OCI-LY7 (cell line): ENCODE measurements at regions not wholly inside any gene's neighbourhood (a gene's known extent, or its start where the extent isn't known, plus 50 kb on each side); places are given as distances from the start of the nearest gene placed in this dataset.

Source experiments
- EZH2phosphoT487 ChIP-seq: fragments of 200-600 bp; sonication (generic); IDR thresholded peaks from 2 replicates; pipeline ENCODE4 v1.6.1; 2018; ENCODE audit warnings: low read depth, borderline replicate concordance, mild to moderate bottlenecking, mixed run types, antibody characterized with exemption, low read length, moderate library complexity, mixed read lengths
- TF ChIP-seq, protein P1 (sequence below): fragments of 200-600 bp; sonication (generic); conservative IDR thresholded peaks from 2 replicates; pipeline ENCODE4 v1.5.1; 2014; ENCODE audit warnings: mild to moderate bottlenecking, antibody characterized with exemption, low read length, moderate library complexity, mixed read lengths

DNA sequence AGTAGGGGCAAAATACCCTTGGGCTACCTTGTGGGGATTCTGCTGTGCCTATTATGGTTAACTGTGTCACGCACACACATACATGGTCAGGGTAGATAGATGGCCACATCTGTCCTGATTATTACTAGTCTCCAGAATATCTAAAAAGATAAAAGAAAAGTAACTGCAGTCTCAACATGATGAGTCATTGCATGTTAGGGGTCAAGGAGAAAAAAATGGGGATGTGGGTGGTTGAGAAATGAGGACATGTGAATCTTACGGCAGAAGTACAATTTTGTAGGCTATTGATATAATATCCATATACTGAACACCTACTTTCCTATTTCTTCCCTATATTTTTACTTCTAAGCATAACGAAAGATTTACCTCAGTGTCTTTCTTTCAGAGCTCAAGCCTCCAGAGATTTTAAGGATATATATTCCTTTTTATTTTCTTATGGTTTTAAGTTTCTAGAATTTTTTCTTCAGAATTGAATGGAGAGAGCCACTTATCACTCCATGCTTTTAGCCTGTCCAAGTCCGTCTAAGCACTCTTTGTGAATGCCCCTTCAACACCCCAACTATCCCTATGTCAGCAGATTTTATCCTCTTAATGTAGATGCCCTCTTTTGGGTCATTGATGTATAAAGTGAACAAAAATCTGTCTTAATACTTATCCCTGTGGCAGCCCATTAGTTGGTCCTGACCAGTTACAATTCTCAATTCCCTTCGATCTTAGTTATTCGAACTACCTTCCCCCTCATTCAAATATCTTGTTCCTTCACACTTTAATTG lies 642.2 kb downstream of the IQCM start:
- TF ChIP-seq, protein P1, sequence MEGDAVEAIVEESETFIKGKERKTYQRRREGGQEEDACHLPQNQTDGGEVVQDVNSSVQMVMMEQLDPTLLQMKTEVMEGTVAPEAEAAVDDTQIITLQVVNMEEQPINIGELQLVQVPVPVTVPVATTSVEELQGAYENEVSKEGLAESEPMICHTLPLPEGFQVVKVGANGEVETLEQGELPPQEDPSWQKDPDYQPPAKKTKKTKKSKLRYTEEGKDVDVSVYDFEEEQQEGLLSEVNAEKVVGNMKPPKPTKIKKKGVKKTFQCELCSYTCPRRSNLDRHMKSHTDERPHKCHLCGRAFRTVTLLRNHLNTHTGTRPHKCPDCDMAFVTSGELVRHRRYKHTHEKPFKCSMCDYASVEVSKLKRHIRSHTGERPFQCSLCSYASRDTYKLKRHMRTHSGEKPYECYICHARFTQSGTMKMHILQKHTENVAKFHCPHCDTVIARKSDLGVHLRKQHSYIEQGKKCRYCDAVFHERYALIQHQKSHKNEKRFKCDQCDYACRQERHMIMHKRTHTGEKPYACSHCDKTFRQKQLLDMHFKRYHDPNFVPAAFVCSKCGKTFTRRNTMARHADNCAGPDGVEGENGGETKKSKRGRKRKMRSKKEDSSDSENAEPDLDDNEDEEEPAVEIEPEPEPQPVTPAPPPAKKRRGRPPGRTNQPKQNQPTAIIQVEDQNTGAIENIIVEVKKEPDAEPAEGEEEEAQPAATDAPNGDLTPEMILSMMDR: no peak
- TF ChIP-seq EZH2phosphoT487: no peak
